ENCODE measurements at regions not wholly inside any gene's neighbourhood (a gene's known extent, or its start where the extent isn't known, plus 50 kb on each side); places are given as distances from the start of the nearest gene placed in this dataset.
"Not testable (repeated sequence)": the region's sequence is repeated elsewhere in the genome, so short reads cannot be mapped to it uniquely, and the experiment has no call there.

DNA sequence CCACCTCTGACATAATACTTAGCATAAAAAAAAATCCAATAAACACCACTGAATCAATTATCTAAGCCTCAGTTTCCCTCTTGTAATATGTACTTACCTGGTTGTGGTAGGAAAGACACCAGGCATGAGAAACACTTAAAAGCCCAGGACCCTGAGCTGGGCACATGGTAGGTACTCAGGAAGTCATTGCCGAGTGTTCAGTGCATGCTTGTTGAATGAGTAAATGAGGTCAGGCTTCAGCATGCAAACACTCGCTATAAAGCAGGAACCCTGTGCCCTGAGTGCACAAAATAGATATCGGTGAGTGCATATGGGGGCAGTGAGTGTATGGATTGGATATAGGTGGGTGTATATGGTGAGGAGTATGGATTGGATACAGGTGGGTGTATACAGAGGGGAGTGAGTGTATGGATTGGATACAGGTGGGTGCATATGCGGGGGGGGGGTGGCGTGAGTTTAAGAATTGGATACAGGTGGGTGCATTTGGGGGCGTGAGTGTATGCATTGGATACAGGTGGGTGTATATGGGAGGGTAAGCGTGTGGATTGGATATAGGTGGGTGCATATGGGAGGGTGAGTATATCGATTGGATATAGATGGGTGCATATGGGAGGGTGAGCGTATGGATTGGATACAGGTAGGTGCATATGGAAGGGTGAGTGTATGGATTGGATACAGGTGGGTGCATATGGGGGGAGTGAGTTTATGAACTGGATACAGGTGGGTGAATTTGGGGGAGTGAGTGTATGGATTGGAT lies 194.3 kb upstream of the MSX2 start:
- DNase-seq: no peak

- DNase-seq: peak; percentile 8
These were observed 192.6 kb upstream of the MSX2 start for GRCh38 chr5:174531782-174532191.

DNA sequence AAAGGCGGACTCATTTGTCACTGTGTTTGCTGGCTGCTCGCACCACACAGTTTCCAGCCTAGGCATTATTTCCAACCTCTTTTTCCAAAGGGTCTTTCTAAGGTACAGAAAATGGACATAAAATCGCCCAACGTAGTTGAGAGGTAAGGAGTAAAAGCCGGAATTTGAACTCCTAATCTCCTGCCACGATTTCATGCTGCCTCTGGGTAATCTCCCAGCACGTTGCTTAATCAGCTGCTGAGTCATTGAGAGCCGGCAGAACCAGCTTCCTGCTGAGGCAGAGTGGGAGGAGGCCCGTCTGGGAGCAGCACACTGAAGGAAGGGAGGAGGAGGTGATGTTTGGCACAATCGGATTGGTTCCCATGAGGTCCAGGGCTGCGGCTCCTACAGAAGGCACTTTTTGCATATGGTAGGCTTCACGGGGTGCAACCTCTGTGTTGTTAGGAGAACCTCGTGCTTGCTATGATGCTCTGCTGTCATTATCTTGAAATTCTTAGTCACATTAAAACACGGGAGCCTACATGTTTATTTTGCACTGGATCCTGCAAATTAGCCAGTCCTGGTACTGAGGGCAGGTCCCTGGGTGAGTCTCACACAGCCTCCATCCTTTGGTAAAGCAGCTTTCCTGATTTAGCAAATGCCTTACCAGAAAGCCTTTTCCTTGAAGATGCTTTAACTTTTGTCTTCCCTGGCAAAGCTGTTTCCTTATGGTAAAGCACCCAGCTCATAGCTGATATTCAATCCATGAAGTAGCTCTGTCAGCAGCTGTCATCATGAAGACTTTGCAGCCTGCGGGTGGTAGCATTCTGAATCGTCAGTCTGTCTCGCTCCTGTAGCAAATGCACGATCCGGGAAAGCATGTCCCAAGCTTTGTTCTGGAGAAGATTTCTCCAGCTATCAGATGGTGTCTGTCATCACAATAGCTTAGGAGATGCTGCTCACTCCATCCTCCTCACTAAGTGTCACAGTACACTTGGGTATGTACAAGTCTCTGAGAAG lies 191.6 kb upstream of the MSX2 start:
- no peak for DNase-seq

DNA sequence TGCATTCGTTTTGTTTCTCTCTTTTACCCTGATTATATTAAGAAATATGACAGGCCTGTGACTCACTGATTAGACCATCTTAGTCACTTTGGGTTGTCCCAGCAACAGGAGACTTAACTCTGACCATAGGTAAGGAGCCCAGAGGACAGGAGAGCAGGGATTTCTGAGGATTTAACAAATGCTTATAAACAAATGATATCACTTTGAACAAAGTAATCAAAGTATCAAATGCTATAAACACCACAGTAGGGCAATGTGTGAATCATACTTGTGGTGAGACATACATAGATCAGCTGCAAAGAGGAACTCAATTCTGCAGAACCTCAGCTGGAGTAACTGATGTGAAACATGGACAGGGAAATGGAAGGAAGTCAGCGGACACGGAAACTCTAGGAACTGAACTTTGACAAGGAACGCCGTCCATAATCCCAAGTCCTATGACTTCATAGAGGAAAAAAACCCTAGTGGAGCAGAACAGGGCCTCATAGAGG lies 190.6 kb upstream of the MSX2 start:
- no peak for DNase-seq

DNA sequence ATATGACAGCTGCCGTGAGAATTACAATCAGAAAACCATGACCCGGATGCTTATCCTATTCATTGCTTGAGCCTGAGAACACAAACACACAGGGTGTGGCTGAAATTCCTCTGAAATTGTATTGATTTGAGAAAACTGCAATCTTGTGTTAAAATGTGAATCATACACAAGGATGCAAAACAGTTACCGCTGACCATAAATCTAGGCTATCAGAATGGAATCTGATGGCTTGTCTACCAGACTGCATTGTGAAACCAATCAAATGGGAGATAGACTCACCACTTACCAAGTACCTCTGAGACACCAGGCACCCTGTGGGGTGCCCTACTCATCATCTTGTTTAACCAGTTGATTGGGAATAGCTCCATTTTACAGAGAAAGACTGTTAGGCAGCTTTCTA lies 188.7 kb upstream of the MSX2 start:
- no peak for DNase-seq

- DNase-seq: not testable (repeated sequence)
These were observed 184.6 kb upstream of the MSX2 start for GRCh38 chr5:174539823-174540222.

DNA sequence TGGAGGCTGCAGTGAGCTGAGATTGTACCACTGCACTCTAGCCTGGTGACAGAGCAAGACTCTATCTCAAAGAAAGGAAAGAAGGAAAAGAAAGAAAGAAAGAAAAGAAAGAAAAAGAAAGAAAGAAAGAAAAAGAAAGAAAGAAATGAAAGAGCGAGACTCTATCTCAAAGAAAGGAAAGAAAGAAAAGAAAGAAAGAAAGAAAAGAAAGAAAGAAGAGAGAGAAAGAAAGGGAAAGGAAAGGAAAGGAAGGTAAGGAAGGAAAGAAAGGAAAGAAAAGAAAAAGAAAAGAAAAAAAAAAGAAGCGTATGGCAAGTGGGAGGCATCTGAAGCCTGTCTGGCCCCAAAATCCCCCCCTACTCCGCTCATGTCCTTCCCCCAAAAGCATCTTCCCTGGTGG lies 182.3 kb upstream of the MSX2 start:
- no peak for DNase-seq

GRCh38 chr5:174542471-174542870 lies 181.9 kb upstream of the MSX2 start:
- DNase-seq: no peak

DNA sequence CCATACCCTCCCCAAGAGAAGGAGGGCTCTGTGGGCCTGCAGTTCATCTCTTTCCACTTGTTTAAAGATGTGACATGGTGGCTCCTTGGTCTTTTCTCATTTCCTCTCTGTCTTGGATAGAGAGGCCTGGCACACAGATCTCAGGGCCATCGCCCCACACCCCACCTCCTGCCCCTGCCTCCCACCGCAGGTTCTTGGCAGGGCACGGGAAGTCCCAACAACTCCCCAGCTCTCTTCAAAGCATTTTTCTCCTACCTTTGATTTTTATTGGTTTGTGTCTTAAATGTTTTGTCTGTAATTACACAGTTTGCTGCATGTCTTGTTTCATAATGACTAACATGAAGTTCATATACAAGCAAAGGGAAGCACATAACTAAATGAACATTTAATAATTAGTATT lies 178.5 kb upstream of the MSX2 start:
- DNase-seq: no peak

DNA sequence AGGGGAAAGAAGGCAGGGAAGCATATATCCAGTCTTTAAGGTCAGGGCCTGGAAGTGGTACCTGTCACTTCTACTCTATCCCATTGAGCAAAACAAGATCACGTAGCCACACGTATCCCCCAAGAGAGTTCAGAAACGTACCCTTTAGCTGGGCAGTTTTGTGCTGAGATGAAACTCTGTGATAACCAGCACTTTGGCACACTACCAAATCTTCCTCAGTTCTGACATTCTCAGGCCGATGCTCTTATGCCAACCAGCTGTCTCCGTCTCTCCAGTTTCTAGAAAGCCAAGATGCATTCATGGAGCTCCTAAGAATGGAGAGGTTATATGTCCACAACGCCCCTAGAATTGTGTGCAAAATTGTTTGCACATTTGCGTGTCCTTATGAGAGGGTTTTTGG lies 176.6 kb upstream of the MSX2 start:
- no peak for DNase-seq

GRCh38 chr5:174549254-174549653 lies 175.1 kb upstream of the MSX2 start:
- no peak for DNase-seq

- no peak for DNase-seq
These were observed 174.4 kb upstream of the MSX2 start for GRCh38 chr5:174550026-174550425.

GRCh38 chr5:174552428-174552827 lies 172.0 kb upstream of the MSX2 start:
- no peak for DNase-seq

- DNase-seq: no peak
These were observed 170.8 kb upstream of the MSX2 start for GRCh38 chr5:174553556-174553955.

- no peak for DNase-seq
These were observed 168.7 kb upstream of the MSX2 start for GRCh38 chr5:174555726-174556125.

DNA sequence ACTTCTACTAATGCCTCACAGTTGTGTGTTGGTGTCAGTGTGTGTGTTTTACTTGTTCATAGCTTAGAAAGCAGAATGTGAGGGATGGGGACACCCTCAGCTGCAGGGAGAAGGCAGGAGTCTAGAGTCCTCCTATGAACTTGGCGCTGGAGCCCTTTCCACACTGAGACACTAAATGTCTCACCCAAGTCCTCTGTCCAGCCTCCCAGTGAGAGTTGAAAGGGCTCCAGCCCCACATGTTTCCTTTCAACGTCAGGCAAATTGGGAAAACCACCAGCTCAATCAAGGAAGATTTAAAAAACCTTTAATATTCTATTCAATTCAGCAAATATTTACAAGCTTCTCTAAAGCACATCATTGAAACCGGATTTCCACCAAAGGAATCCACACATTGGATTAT lies 167.6 kb upstream of the MSX2 start:
- DNase-seq: no peak

DNA sequence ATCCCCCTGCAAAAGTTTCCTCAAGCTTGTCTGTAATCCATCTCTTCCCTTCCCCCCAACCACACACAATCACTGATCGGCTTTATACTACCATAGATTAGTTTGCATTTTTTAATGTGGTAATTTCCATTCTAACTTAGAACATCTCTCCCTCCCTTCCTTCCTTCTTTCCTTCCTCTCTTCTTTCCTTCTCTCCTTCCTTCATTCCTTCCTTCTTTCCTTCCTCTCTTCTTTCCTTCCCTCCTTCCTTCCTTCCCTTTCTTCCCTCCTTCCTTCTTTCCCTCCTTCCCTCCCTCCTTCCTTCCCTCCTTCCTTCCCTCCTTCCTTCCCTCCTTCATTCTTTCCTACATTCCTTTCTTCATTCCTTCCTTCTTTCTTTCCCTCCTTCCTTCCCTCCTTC lies 166.2 kb upstream of the MSX2 start:
- no peak for DNase-seq

DNA sequence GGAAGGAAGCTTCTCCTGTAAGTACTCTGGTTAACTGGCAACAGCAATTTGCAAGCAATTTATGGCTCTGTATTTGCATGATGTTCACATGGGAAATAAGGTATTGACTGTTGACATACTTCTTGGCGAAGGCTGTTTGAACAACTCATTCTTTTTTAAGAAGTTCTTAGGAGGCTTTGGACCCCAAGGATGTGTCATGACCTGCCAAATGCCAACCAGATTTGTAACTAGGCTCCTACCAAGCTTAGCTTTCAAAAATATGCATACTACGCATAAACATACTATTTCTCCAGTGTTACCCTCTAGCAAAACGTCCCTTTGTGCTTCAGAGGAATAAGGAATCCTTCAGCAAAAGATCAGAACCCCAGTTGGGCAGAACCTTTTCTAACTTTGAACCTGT lies 165.2 kb upstream of the MSX2 start:
- DNase-seq: no peak

GRCh38 chr5:174559566-174560090 lies 164.8 kb upstream of the MSX2 start:
- DNase-seq: no peak

DNA sequence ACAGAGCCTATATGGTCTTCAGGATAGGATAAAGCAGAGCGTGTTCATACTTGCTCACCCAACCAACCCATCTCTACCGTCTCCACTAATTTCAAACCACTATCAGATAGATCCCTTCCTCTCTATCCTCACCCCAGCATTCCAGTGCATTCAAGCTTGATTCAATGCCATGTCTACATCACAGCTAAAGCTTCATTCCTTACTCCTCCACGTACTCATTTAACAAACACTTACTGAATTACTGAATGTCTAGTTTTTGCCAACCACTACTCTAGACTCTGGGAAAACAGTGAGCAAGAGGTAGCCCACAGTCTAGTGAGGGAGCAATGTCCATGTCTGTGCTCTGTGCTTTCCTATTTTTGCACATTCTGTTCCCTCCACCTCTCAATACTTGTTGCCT lies 163.5 kb upstream of the MSX2 start:
- DNase-seq: no peak

DNA sequence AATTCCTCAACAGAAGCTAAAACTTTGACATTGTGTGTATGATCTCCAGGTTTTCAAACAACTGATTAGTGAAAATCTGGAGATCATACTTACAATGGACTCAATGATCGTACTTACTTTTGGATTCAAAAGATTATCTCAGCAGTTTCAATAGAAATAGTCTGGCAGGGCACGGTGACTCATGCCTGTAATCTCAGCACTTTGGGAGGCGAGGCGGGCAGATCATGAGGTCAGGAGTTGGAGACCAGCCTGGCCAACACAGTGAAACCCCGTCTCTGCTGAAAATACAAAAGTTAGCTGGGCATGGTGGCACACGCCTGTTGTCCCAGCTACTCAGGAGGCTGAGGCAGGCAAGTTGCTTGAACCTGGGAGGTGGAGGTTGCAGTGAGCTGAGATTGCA lies 161.3 kb upstream of the MSX2 start:
- DNase-seq: not testable (repeated sequence)

DNA sequence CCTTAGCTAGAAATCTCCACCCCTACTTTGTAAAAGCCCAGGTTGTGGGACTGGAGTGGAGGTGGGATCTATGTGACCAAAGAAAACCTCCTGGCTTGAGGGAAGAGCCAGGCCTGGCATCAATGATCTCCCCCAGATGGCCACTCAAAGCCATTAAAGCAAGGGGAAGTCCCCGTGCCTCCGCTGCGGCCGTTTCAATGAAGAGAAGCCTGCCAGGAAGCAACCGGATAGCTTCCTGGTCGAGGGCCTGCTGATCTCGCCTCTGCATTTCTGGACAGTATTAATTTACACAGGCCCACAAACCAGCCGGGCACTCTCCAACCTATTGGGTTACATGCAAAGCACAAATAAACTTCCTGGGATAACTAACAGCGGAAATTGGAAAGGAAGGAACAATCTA lies 160.5 kb upstream of the MSX2 start:
- no peak for DNase-seq

DNA sequence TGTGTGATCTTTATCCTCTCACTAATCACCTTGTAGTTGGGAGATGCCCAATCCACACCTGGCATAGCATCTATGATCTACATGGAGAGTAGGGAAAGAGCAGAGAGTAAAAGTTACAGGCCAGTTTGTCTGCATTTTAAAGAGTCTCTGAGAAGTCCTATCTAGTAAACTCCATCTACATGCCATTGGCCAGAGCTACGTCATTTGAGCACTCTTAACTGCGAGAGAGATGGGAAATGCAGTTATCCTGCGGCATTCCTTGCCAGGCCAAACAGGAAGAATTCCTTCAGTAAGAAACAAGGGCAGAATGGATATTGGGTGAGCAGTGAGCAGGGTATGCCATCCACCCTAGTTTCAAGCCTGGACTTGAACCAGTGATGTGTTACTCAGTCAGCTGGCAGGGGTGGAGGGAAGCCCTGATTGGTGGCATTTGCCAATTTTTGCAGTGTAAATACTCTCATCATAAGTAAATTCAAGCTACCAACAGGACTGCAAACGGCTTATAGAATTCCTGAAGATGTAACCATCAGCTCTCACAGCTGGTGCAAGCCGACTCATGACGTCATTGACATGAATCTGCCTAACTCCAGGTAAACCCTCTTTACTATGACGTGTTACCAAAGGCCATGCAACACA lies 156.8 kb upstream of the MSX2 start:
- DNase-seq: no peak

Data from DMS79 treated with DMSO at 0.1 percent for 48 hours (cell line).